ENCODE measurements at regions not wholly inside any gene's neighbourhood (a gene's known extent, or its start where the extent isn't known, plus 50 kb on each side); places are given as distances from the start of the nearest gene placed in this dataset.

DNA sequence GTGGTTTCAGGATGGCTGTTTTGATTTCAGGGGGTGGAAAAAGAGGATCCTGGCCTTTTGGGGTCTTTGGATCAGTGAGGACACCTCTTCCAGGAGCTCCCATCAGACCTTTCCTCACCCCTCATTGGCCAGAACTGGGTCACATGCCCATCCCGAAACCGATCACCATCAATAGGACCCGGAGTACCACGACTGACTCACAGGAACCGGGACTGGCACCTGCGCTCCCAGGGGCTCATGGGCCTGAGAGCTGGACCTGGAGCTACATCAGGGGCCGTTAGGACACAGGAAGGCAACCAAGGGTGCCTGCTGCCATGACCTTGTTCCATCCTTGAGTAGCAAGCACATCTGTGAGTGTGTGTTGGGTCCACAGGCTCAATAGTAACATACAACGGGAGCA lies 180.4 kb downstream of the BMP7 start:
- H3K27ac ChIP-seq (ENCODE audit: low read depth, low read length): no peak overlapping the region
- no peaks in the 10 kb centered on the region for H3K9me3 ChIP-seq (ENCODE audit: control insufficient read depth in 1 of 2, insufficient read depth in 1 of 2, low read depth in 1 of 2, low read length in 2 of 2)
- H2AFZ ChIP-seq (ENCODE audit: low read depth, low read length, poor library complexity, severe bottlenecking): no peak overlapping the region
- no peak overlapping the region for H3K4me2 ChIP-seq (ENCODE audit: low read length)
- no peak for ATAC-seq
- no peak for TF ChIP-seq ZNF274 (IDR thresholded peaks at IDR 0.05; ENCODE audit: low read depth, low read length)
- no peak for TF ChIP-seq POLR2AphosphoS5 (IDR thresholded peaks at IDR 0.05; ENCODE audit: low read depth, low read length)
- TF ChIP-seq, protein P1, sequence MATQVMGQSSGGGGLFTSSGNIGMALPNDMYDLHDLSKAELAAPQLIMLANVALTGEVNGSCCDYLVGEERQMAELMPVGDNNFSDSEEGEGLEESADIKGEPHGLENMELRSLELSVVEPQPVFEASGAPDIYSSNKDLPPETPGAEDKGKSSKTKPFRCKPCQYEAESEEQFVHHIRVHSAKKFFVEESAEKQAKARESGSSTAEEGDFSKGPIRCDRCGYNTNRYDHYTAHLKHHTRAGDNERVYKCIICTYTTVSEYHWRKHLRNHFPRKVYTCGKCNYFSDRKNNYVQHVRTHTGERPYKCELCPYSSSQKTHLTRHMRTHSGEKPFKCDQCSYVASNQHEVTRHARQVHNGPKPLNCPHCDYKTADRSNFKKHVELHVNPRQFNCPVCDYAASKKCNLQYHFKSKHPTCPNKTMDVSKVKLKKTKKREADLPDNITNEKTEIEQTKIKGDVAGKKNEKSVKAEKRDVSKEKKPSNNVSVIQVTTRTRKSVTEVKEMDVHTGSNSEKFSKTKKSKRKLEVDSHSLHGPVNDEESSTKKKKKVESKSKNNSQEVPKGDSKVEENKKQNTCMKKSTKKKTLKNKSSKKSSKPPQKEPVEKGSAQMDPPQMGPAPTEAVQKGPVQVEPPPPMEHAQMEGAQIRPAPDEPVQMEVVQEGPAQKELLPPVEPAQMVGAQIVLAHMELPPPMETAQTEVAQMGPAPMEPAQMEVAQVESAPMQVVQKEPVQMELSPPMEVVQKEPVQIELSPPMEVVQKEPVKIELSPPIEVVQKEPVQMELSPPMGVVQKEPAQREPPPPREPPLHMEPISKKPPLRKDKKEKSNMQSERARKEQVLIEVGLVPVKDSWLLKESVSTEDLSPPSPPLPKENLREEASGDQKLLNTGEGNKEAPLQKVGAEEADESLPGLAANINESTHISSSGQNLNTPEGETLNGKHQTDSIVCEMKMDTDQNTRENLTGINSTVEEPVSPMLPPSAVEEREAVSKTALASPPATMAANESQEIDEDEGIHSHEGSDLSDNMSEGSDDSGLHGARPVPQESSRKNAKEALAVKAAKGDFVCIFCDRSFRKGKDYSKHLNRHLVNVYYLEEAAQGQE (IDR thresholded peaks at IDR 0.05; ENCODE audit: low read depth): no peak
- no peak for TF ChIP-seq ZFX (IDR thresholded peaks at IDR 0.05)
- TF ChIP-seq EZH2phosphoT487 (IDR thresholded peaks at IDR 0.05; ENCODE audit: borderline replicate concordance): no peak
- no peak for TF ChIP-seq POLR2A (IDR thresholded peaks at IDR 0.05; ENCODE audit: borderline replicate concordance, extremely low read depth, insufficient read depth, insufficient read length)
- TF ChIP-seq, protein P2, sequence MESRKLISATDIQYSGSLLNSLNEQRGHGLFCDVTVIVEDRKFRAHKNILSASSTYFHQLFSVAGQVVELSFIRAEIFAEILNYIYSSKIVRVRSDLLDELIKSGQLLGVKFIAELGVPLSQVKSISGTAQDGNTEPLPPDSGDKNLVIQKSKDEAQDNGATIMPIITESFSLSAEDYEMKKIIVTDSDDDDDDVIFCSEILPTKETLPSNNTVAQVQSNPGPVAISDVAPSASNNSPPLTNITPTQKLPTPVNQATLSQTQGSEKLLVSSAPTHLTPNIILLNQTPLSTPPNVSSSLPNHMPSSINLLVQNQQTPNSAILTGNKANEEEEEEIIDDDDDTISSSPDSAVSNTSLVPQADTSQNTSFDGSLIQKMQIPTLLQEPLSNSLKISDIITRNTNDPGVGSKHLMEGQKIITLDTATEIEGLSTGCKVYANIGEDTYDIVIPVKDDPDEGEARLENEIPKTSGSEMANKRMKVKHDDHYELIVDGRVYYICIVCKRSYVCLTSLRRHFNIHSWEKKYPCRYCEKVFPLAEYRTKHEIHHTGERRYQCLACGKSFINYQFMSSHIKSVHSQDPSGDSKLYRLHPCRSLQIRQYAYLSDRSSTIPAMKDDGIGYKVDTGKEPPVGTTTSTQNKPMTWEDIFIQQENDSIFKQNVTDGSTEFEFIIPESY (IDR thresholded peaks at IDR 0.05; ENCODE audit: extremely low read depth, insufficient replicate concordance, low read length): no peak
- TF ChIP-seq SIN3A (IDR thresholded peaks at IDR 0.05; ENCODE audit: low read depth): no peak
- no peak for TF ChIP-seq FOSL1 (IDR thresholded peaks at IDR 0.05; ENCODE audit: low read depth)
- no peak for TF ChIP-seq ELF1 (IDR thresholded peaks at IDR 0.05; ENCODE audit: borderline replicate concordance, low read depth)
- no peaks in the 10 kb centered on the region for H3K9me2 ChIP-seq (ENCODE audit: insufficient read depth)
- no peak overlapping the region for H3K4me3 ChIP-seq (replicated peaks in 1 of 2; ENCODE audit: low read depth in 1 of 2, low read length in 2 of 2)
- POLR2A ChIA-PET: no interaction called here
- no peaks in the 10 kb centered on the region for H3K79me2 ChIP-seq (ENCODE audit: insufficient read depth, low read length)
- RAD21 ChIA-PET (ENCODE audit: low non-redundant PET in 1 of 2, low total read pairs in 2 of 2, uncharacterized antibody in 2 of 2, unreplicated experiment in 2 of 2): no interaction called here
- H3K27me3 ChIP-seq (ENCODE audit: insufficient read depth, low read length): no peaks in the 10 kb centered on the region
- H3K4me1 ChIP-seq (ENCODE audit: control insufficient read depth in 1 of 2, insufficient read depth in 2 of 2, low read length in 2 of 2): peaks cover 2 to 13% of the 10 kb centered on the region in 2 experiments; a peak in 2 of 4 replicates
- intact Hi-C loops (cut with micrococcal nuclease): loop anchor here (5.0 kb wide), 1 partner anchor 431 kb away; no protein-coding TSS in a partner anchor
- no peaks in the 10 kb centered on the region for H4K20me1 ChIP-seq (ENCODE audit: insufficient read depth)
- H3K36me3 ChIP-seq (ENCODE audit: control insufficient read depth in 1 of 2, insufficient read depth in 2 of 2, low read length in 2 of 2): no peaks in the 10 kb centered on the region
- no peak overlapping the region for H3K9ac ChIP-seq (ENCODE audit: low read length)
- CTCF ChIA-PET: interaction anchor here (3.3 kb wide), 1 partner anchor 246 kb away, joined by 19 read pairs; no protein-coding TSS in a partner anchor
- DNase-seq (ENCODE audit: low read depth, low spot score): no peak
- no TSS peak for BruUV-seq (replicated peaks)
